HCT116 (cell line): ENCODE measurements at regions not wholly inside any gene's neighbourhood (a gene's known extent, or its start where the extent isn't known, plus 50 kb on each side); places are given as distances from the start of the nearest gene placed in this dataset.

Source experiments
- ATAC-seq: fragments of 200-7000 bp; cut with Tn5 transposase; 2 replicates; pipeline ENCODE4 v1.9.1; 2020; ENCODE audit warnings: mild to moderate bottlenecking, moderate library complexity
- BruUV-seq: library from RNA; stranded (reverse); fragments of 400-500 nt; replicated peaks from 2 replicates; lab custom pipeline; 2021; lab: Mats Ljungman, UMichigan
- CTCF ChIA-PET: fragments of 300-600 bp; sonication (Branson Sonifier 250); formaldehyde crosslinking; loops from one replicate; lab custom pipeline; 2021; ENCODE audit warnings: antibody characterized with exemption; lab: Charles Lee
- POLR2A ChIA-PET: fragments of 300-600, 350-600 bp; sonication (Branson Sonifier 250); formaldehyde crosslinking; loops from one replicate; lab custom pipeline; 2021; ENCODE audit warnings: antibody characterized with exemption; lab: Charles Lee
- RAD21 ChIA-PET, 2 experiments: fragments of 300-600 bp; sonication (Branson Sonifier 250); formaldehyde crosslinking; loops; one replicate each; lab custom pipeline; 2023; ENCODE audit warnings: low total read pairs in 2 of 2; ENCODE audit not compliant: uncharacterized antibody in 2 of 2, unreplicated experiment in 2 of 2, low non-redundant PET in 1 of 2; lab: Charles Lee
- DNase-seq: peaks from one replicate; pipeline ENCODE4 v3.0.0-alpha.2; 2010; ENCODE audit warnings: low read depth, low spot score
- H2AFZ ChIP-seq: fragments of 200-600 bp; shearing (Covaris generic), sonication (generic); 2 replicates; pipeline ENCODE4 v1.6.1; 2017; ENCODE audit warnings: low read depth, mixed run types, mixed read lengths, antibody characterized with exemption, low read length; ENCODE audit not compliant: poor library complexity, severe bottlenecking
- H3K27ac ChIP-seq: 2 replicates; pipeline ENCODE4 v1.5.1; 2012; ENCODE audit warnings: low read depth, low read length
- H3K27me3 ChIP-seq: fragments of 200-600 bp; sonication (generic); 2 replicates; pipeline ENCODE4 v1.6.1; 2016; ENCODE audit warnings: mixed run types, low read length, mixed read lengths; ENCODE audit not compliant: insufficient read depth
- H3K36me3 ChIP-seq, 2 experiments: fragments of 200-500 bp in 1 of 2; fragments of 200-600 bp in 1 of 2; sonication (Bioruptor generic) in 1 of 2; sonication (generic) in 1 of 2; 2 replicates each; pipeline versions ENCODE4 v1.5.1 to v1.6.1; 2014 to 2016; ENCODE audit warnings: low read length in 2 of 2, inconsistent platforms in 1 of 2, mixed read lengths in 1 of 2, mixed run types in 1 of 2; ENCODE audit not compliant: insufficient read depth in 2 of 2, control insufficient read depth in 1 of 2
- H3K4me1 ChIP-seq, 2 experiments: fragments of 200-600 bp in 1 of 2; sonication (generic) in 1 of 2; 2 replicates each; pipeline versions ENCODE4 v1.5.1 to v1.6.1; 2012 to 2017; ENCODE audit warnings: low read length in 2 of 2, inconsistent platforms in 1 of 2, mild to moderate bottlenecking in 1 of 2, mixed read lengths in 1 of 2, mixed run types in 1 of 2, moderate library complexity in 1 of 2; ENCODE audit not compliant: insufficient read depth in 2 of 2, control insufficient read depth in 1 of 2
- H3K4me2 ChIP-seq: fragments of 200-600 bp; sonication (generic); 2 replicates; pipeline ENCODE4 v1.6.1; 2017; ENCODE audit warnings: mixed run types, low read length, mixed read lengths
- H3K4me3 ChIP-seq, 2 experiments: fragments of 200-600 bp in 1 of 2; sonication (generic) in 1 of 2; replicated peaks in 1 of 2; 2 replicates each; pipeline ENCODE4 v1.5.1; 2011 to 2016; ENCODE audit warnings: low read length in 2 of 2, control low read depth in 1 of 2, low read depth in 1 of 2, mild to moderate bottlenecking in 1 of 2, mixed read lengths in 1 of 2, mixed run types in 1 of 2
- H3K79me2 ChIP-seq: fragments of 200-600 bp; sonication (generic); 2 replicates; pipeline ENCODE4 v1.6.1; 2017; ENCODE audit warnings: mild to moderate bottlenecking, mixed run types, low read length, moderate library complexity, mixed read lengths; ENCODE audit not compliant: insufficient read depth
- H3K9ac ChIP-seq: fragments of 200-600 bp; sonication (generic); 2 replicates; pipeline ENCODE4 v1.6.1; 2016; ENCODE audit warnings: low read length, mixed read lengths
- H3K9me2 ChIP-seq: fragments of 200-600 bp; sonication (generic), shearing (Covaris generic); 2 replicates; pipeline ENCODE4 v1.6.1; 2017; ENCODE audit warnings: mixed run types, mild to moderate bottlenecking, moderate library complexity; ENCODE audit not compliant: insufficient read depth
- H3K9me3 ChIP-seq, 2 experiments: fragments of 200-500 bp in 1 of 2; fragments of 200-600 bp in 1 of 2; sonication (Bioruptor generic) in 1 of 2; sonication (generic) in 1 of 2; 2 replicates each; pipeline ENCODE4 v1.6.1; 2014 to 2017; ENCODE audit warnings: low read length in 2 of 2, mixed read lengths in 2 of 2, inconsistent platforms in 1 of 2, low read depth in 1 of 2, mild to moderate bottlenecking in 1 of 2, mixed run types in 1 of 2, moderate library complexity in 1 of 2; ENCODE audit not compliant: control insufficient read depth in 1 of 2, insufficient read depth in 1 of 2
- H4K20me1 ChIP-seq: fragments of 200-600 bp; sonication (generic), shearing (Covaris generic); 2 replicates; pipeline ENCODE4 v1.6.1; 2017; ENCODE audit warnings: mixed run types, mild to moderate bottlenecking, moderate library complexity; ENCODE audit not compliant: insufficient read depth
- CEBPB ChIP-seq: IDR thresholded peaks from 2 replicates; pipeline ENCODE4 v1.6.1; 2012; ENCODE audit warnings: low read depth
- EGR1 ChIP-seq: IDR thresholded peaks from 2 replicates; pipeline ENCODE4 v1.6.1; 2012; ENCODE audit warnings: low read depth
- EZH2phosphoT487 ChIP-seq: fragments of 200-600 bp; IDR thresholded peaks from 2 replicates; pipeline ENCODE4 v1.6.1; 2018; ENCODE audit warnings: antibody characterized with exemption, borderline replicate concordance
- POLR2A ChIP-seq: IDR thresholded peaks from 2 replicates; pipeline ENCODE4 v1.7.0; 2011; ENCODE audit warnings: borderline replicate concordance; ENCODE audit not compliant: insufficient read depth, insufficient read length; ENCODE audit errors: extremely low read depth
- SRF ChIP-seq: IDR thresholded peaks from 2 replicates; pipeline ENCODE4 v1.6.1; 2012; ENCODE audit warnings: low read depth
- YY1 ChIP-seq: IDR thresholded peaks from 2 replicates; pipeline ENCODE4 v1.6.1; 2011; ENCODE audit warnings: low read length, low read depth, moderate library complexity, mild to moderate bottlenecking; ENCODE audit not compliant: insufficient replicate concordance; ENCODE audit errors: extremely low read depth
- ZFX ChIP-seq: fragments of 450-650 bp; IDR thresholded peaks from 2 replicates; pipeline ENCODE4 v1.6.1; 2017
- ZNF274 ChIP-seq: fragments of 200-500 bp; sonication (Bioruptor generic); IDR thresholded peaks from 2 replicates; pipeline ENCODE4 v1.6.1; 2014; ENCODE audit warnings: mild to moderate bottlenecking, low read depth, low read length, inconsistent platforms
- intact Hi-C: fragments of 100-400 bp; cut with micrococcal nuclease; formaldehyde crosslinking; loops from 2 replicates; pipeline ENCODE4 v1.10.0; 2022
- TF ChIP-seq, protein P1 (sequence below), 3 experiments: fragments of 200-600 bp in 1 of 3; sonication (generic) in 1 of 3; IDR thresholded peaks in 2 of 3; conservative IDR thresholded peaks in 1 of 3; 2 replicates each; pipeline ENCODE4 v1.5.1; 2012 to 2017; ENCODE audit warnings: low read depth in 2 of 3, low read length in 2 of 3, antibody characterized with exemption in 1 of 3, borderline replicate concordance in 1 of 3, control low read depth in 1 of 3, mild to moderate bottlenecking in 1 of 3, mixed read lengths in 1 of 3, mixed run types in 1 of 3, moderate library complexity in 1 of 3; ENCODE audit not compliant: insufficient read depth in 1 of 3

DNA sequence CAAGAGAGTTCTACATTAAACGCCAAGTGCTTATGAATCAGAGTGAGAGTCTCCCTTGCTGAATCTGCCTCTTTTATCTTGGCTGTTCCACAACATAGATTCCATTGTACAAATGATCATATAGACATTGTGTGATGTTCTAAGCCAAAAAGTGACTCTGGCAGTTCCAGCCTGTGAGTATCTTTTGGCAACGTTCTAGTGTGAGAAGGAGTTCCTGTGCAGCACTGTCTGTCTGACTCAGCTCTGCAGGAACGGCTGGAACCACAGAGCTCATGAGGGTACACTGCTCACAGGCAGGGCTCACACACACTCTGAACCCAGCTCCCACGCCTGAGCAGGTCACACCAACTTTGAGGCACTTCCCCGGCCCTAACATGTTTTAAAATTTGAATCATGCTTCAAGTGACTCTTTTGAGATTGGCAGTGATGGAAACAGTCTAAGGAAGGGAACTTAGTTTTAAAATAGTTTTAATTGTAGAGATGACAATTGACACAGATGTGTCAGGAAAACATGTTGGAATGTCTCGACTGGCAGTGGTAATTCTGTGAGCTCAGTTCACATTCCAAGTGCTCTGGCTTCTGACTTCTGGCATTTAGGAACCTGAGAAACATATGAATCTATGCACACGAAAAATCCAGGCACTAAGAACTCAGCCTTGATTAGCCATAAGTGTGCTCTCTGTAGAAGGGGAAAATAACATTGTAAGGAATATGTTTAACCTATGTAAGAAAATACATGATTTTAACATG, 272.0 kb downstream of the UQCRFS1 start:
- RAD21 ChIA-PET, result no interaction called here
- intact Hi-C loops, result no loop called here

More for the DNA sequence above, 272.0 kb downstream of the UQCRFS1 start:
- H3K27me3 ChIP-seq, result no peaks in the 10 kb centered on the region
- no peaks in the 10 kb centered on the region for H3K4me1 ChIP-seq
- no peak for TF ChIP-seq EGR1
- TF ChIP-seq ZFX, result no peak
- TF ChIP-seq ZNF274, result no peak
- TF ChIP-seq, protein P1, sequence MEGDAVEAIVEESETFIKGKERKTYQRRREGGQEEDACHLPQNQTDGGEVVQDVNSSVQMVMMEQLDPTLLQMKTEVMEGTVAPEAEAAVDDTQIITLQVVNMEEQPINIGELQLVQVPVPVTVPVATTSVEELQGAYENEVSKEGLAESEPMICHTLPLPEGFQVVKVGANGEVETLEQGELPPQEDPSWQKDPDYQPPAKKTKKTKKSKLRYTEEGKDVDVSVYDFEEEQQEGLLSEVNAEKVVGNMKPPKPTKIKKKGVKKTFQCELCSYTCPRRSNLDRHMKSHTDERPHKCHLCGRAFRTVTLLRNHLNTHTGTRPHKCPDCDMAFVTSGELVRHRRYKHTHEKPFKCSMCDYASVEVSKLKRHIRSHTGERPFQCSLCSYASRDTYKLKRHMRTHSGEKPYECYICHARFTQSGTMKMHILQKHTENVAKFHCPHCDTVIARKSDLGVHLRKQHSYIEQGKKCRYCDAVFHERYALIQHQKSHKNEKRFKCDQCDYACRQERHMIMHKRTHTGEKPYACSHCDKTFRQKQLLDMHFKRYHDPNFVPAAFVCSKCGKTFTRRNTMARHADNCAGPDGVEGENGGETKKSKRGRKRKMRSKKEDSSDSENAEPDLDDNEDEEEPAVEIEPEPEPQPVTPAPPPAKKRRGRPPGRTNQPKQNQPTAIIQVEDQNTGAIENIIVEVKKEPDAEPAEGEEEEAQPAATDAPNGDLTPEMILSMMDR (IDR thresholded peaks at IDR 0.05 in 2 of 3, conservative IDR thresholded peaks at IDR 0.05 in 1 of 3; ENCODE audit: borderline replicate concordance in 1 of 3, insufficient read depth in 1 of 3, low read depth in 2 of 3, low read length in 2 of 3), result no peak
- TF ChIP-seq SRF, result no peak
- no peak for TF ChIP-seq YY1
- no peak for TF ChIP-seq CEBPB
- TF ChIP-seq POLR2A, result no peak
- TF ChIP-seq EZH2phosphoT487, result no peak
- H2AFZ ChIP-seq, result no peak overlapping the region
- CTCF ChIA-PET, result no interaction called here
- no peaks in the 10 kb centered on the region for H4K20me1 ChIP-seq
- H3K79me2 ChIP-seq, result no peaks in the 10 kb centered on the region
- POLR2A ChIA-PET, result no interaction called here
- H3K9me2 ChIP-seq, result no peaks in the 10 kb centered on the region
- H3K4me2 ChIP-seq, result no peak overlapping the region
- no peak overlapping the region for H3K9ac ChIP-seq
- no peaks in the 10 kb centered on the region for H3K36me3 ChIP-seq
- BruUV-seq, result no TSS peak
- ATAC-seq, result no peak
- peaks cover 0 to 8% of the 10 kb centered on the region in 2 experiments; a peak in 2 of 4 replicates for H3K9me3 ChIP-seq
- H3K4me3 ChIP-seq, result no peak overlapping the region
- no peak for DNase-seq
- no peak overlapping the region for H3K27ac ChIP-seq
